MCF 10A (cell line): ENCODE measurements at regions not wholly inside any gene's neighbourhood (a gene's known extent, or its start where the extent isn't known, plus 50 kb on each side); places are given as distances from the start of the nearest gene placed in this dataset.

Experiments
- BruUV-seq: library from RNA; stranded (reverse); fragments of 400-500 nt; replicated peaks from 2 replicates; lab custom pipeline; 2021; lab: Mats Ljungman, UMichigan
- CTCF ChIA-PET: fragments of 300-600 bp; sonication (Branson Sonifier 250); formaldehyde crosslinking; extraction: SDS; loops from one replicate; lab custom pipeline; 2021; ENCODE audit warnings: antibody characterized with exemption, inconsistent platforms; lab: Yijun Ruan, JAX
- POLR2A ChIA-PET: fragments of 300-600, 350-650 bp; sonication (Branson Sonifier 250); formaldehyde crosslinking; extraction: SDS; loops from one replicate; lab custom pipeline; 2020; ENCODE audit warnings: antibody characterized with exemption, inconsistent platforms; lab: Yijun Ruan, JAX
- DNase-seq: peaks from one replicate; pipeline ENCODE4 v3.0.0-alpha.2; 2018; ENCODE audit not compliant: unreplicated experiment
- H3K27ac Mint-ChIP-seq: one replicate; pipeline ENCODE4 v1.8.0; 2022; ENCODE audit warnings: mild to moderate bottlenecking, low read depth, mixed read lengths; ENCODE audit not compliant: unreplicated experiment
- H3K27me3 Mint-ChIP-seq: one replicate; pipeline ENCODE4 v1.8.0; 2022; ENCODE audit warnings: mixed read lengths; ENCODE audit not compliant: insufficient read depth, unreplicated experiment
- H3K36me3 Mint-ChIP-seq: one replicate; pipeline ENCODE4 v1.8.0; 2022; ENCODE audit warnings: mild to moderate bottlenecking, moderate library complexity, mixed read lengths; ENCODE audit not compliant: insufficient read depth, unreplicated experiment
- H3K4me1 Mint-ChIP-seq: one replicate; pipeline ENCODE4 v1.8.0; 2022; ENCODE audit warnings: mixed read lengths; ENCODE audit not compliant: insufficient read depth, unreplicated experiment
- H3K4me3 Mint-ChIP-seq: one replicate; pipeline ENCODE4 v1.8.0; 2022; ENCODE audit warnings: mild to moderate bottlenecking, moderate library complexity, mixed read lengths; ENCODE audit not compliant: unreplicated experiment
- H3K9me3 Mint-ChIP-seq: one replicate; pipeline ENCODE4 v1.8.0; 2022; ENCODE audit warnings: mixed read lengths; ENCODE audit not compliant: unreplicated experiment
- intact Hi-C: fragments of 100-400 bp; cut with micrococcal nuclease; formaldehyde crosslinking; loops from 2 replicates; pipeline ENCODE4 v1.14.1; 2022
- TF ChIP-seq, protein P1 (sequence below): fragments of 200-600 bp; IDR thresholded peaks from one replicate; pipeline ENCODE4 v1.8.0; 2022; ENCODE audit warnings: antibody characterized with exemption, mild to moderate bottlenecking; ENCODE audit not compliant: unreplicated experiment

DNA sequence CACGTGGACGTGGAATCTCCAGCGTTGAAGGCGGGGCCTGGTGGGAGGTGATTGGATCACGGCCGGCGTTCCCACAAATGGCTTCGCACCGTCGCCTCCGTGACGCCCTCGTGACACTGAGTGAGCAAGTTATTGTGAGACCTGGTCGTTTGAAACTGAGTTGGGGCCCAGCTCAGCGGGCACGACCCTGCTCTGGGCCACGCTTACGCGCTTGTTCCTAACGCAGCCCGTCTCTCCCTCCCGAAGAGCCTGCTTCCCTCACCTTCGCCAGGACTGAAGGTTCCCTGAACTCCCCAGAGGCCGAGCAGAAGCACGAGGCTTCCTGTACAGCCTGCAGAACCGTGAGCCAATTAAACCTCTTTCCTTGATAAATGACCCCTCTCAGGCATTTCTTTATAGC is 121.8 kb downstream of the RTP5 start:
- CTCF ChIA-PET, result no interaction called here

GRCh38 chr2:241992753-241993152 is 123.2 kb downstream of the RTP5 start:
- no peak overlapping the region for H3K27ac Mint-ChIP-seq
- peaks cover 9% of the 10 kb centered on the region for H3K9me3 Mint-ChIP-seq
- ChIA-PET POLR2A (no interaction called here), CTCF (no interaction called here)
- no peaks in the 10 kb centered on the region for H3K4me1 Mint-ChIP-seq
- H3K36me3 Mint-ChIP-seq, result no peaks in the 10 kb centered on the region
- peaks cover 42% of the 10 kb centered on the region for H3K27me3 Mint-ChIP-seq
- DNase-seq, result no peak
- H3K4me3 Mint-ChIP-seq, result no peak overlapping the region
- TF ChIP-seq, protein P1, sequence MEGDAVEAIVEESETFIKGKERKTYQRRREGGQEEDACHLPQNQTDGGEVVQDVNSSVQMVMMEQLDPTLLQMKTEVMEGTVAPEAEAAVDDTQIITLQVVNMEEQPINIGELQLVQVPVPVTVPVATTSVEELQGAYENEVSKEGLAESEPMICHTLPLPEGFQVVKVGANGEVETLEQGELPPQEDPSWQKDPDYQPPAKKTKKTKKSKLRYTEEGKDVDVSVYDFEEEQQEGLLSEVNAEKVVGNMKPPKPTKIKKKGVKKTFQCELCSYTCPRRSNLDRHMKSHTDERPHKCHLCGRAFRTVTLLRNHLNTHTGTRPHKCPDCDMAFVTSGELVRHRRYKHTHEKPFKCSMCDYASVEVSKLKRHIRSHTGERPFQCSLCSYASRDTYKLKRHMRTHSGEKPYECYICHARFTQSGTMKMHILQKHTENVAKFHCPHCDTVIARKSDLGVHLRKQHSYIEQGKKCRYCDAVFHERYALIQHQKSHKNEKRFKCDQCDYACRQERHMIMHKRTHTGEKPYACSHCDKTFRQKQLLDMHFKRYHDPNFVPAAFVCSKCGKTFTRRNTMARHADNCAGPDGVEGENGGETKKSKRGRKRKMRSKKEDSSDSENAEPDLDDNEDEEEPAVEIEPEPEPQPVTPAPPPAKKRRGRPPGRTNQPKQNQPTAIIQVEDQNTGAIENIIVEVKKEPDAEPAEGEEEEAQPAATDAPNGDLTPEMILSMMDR, result no peak
- no TSS peak for BruUV-seq
- intact Hi-C loops, result no loop called here

More for the DNA sequence above, 121.8 kb downstream of the RTP5 start:
- H3K4me3 Mint-ChIP-seq, result no peak overlapping the region
- peaks cover 9% of the 10 kb centered on the region for H3K9me3 Mint-ChIP-seq
- peaks cover 27% of the 10 kb centered on the region for H3K27me3 Mint-ChIP-seq
- no TSS peak for BruUV-seq
- intact Hi-C loops, result no loop called here
- no peaks in the 10 kb centered on the region for H3K4me1 Mint-ChIP-seq
- no peak overlapping the region for H3K27ac Mint-ChIP-seq
- POLR2A ChIA-PET, result no interaction called here
- DNase-seq, result no peak
- TF ChIP-seq, protein P1, result no peak
- no peaks in the 10 kb centered on the region for H3K36me3 Mint-ChIP-seq

DNA sequence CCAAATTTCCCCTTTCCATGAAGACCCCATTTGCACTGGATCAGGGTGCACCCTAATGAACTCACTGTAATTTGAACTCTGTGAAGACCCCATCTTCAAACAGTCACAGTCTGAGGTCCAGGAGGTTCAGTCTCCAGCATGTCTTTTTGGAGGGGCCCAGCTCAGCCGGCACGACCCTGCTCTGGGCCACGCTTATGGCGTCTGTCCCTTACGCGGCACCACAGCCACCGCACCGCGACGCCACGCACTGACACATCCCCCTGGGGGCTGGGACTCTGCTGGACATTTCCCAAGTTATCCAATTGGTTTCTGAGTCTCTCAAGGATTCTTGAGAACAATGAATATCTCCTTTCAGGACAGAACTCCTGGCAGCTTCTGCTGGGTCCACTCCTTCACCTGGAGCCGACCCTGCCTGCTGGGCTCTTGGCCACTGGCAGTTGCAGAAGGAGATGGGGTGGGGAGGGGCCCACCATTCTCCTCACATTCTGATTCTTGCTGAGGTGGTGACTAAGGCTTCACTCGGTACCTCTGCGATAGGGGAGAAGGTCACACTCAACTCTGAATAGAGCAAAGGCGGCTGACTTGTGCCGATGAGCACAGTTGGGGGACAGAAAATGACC is 124.0 kb downstream of the RTP5 start:
- Mint-ChIP-seq H3K4me1 (no peaks in the 10 kb centered on the region), H3K27ac (no peak overlapping the region), H3K36me3 (no peaks in the 10 kb centered on the region), H3K9me3 (peaks cover 9% of the 10 kb centered on the region), H3K4me3 (no peak overlapping the region), H3K27me3 (peaks cover 49% of the 10 kb centered on the region)
- ChIA-PET POLR2A (no interaction called here), CTCF (no interaction called here)
- intact Hi-C loops, result no loop called here
- BruUV-seq, result no TSS peak
- no peak for DNase-seq
- TF ChIP-seq, protein P1, result no peak

DNA sequence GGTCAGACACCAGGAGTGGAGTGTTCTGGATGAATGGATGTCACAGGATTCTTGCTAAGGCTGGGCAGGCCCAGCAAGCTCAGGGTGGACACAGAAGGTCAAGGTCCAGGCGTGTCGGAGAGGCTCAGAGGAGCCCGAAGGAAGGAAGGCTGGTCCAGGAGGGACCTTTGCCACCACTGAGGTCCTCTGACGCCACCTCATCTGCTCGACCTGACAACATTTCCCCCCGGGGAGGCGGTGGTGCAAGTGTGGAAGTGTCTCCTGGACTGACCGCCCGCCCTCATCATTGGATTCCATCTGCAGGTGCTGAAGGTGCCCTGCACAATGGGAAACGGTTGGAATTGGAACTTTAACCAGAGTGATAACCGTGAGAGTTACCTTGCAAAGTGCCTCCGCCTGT is 124.6 kb downstream of the RTP5 start:
- H3K4me1 Mint-ChIP-seq, result no peaks in the 10 kb centered on the region
- H3K9me3 Mint-ChIP-seq, result peaks cover 9% of the 10 kb centered on the region
- peaks cover 51% of the 10 kb centered on the region for H3K27me3 Mint-ChIP-seq
- POLR2A ChIA-PET, result no interaction called here
- no peak for DNase-seq
- no TSS peak for BruUV-seq
- TF ChIP-seq, protein P1, result no peak
- CTCF ChIA-PET, result no interaction called here
- no peak overlapping the region for H3K4me3 Mint-ChIP-seq
- intact Hi-C loops, result no loop called here
- H3K27ac Mint-ChIP-seq, result no peak overlapping the region
- no peaks in the 10 kb centered on the region for H3K36me3 Mint-ChIP-seq
